ENCODE measurements at regions not wholly inside any gene's neighbourhood (a gene's known extent, or its start where the extent isn't known, plus 50 kb on each side); places are given as distances from the start of the nearest gene placed in this dataset.

DNA sequence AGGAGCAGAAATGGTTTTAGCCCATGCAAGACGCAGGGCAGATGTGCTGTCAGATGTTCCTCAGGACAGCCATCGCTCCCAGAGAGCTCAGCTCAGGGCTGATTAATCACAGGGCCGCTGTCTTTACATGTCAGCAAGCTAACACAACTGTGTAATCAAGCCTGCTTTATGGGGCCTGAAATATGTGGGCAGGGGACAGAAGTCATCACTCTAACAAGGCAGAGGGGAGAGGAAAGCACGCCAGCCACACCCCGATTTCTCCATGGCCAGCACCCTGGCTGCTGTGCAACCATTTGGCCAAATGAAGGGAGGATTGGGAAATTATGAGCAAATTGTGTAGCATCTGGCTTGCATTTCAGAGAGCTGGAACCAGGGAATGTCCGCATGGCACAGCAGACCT, 368.8 kb downstream of the NPHP4 start:
- TF ChIP-seq, protein P1, sequence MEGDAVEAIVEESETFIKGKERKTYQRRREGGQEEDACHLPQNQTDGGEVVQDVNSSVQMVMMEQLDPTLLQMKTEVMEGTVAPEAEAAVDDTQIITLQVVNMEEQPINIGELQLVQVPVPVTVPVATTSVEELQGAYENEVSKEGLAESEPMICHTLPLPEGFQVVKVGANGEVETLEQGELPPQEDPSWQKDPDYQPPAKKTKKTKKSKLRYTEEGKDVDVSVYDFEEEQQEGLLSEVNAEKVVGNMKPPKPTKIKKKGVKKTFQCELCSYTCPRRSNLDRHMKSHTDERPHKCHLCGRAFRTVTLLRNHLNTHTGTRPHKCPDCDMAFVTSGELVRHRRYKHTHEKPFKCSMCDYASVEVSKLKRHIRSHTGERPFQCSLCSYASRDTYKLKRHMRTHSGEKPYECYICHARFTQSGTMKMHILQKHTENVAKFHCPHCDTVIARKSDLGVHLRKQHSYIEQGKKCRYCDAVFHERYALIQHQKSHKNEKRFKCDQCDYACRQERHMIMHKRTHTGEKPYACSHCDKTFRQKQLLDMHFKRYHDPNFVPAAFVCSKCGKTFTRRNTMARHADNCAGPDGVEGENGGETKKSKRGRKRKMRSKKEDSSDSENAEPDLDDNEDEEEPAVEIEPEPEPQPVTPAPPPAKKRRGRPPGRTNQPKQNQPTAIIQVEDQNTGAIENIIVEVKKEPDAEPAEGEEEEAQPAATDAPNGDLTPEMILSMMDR (conservative IDR thresholded peaks at IDR 0.05 in 1 of 2, IDR thresholded peaks at IDR 0.05 in 1 of 2; ENCODE audit: low read depth in 1 of 2, low read length in 2 of 2): no peak
- TF ChIP-seq EZH2 (IDR thresholded peaks at IDR 0.05; ENCODE audit: low read length, missing control alignments): no peak

Data from fibroblast of lung (primary cell).